Gastrocnemius medialis (tissue), 4 donors: ENCODE measurements at regions not wholly inside any gene's neighbourhood (a gene's known extent, or its start where the extent isn't known, plus 50 kb on each side); places are given as distances from the start of the nearest gene placed in this dataset.

Source experiments
- CTCF ChIP-seq, 5 experiments: fragments of 450-650 bp in 3 of 5; fragments of 200-600 bp in 2 of 5; sonication (generic) in 2 of 5; IDR thresholded peaks in 4 of 5; conservative IDR thresholded peaks in 1 of 5; 1 replicate in 4 of 5; 2 replicates in 1 of 5; pipeline ENCODE4 v1.5.1; 2016 to 2019; ENCODE audit warnings: antibody characterized with exemption in 5 of 5, mild to moderate bottlenecking in 3 of 5, moderate library complexity in 3 of 5
- POLR2A ChIP-seq, 2 donors: fragments of 450-650 bp; IDR thresholded peaks; one replicate each; pipeline ENCODE4 v1.6.1; 2017; ENCODE audit warnings: antibody characterized with exemption in 2 of 2, mild to moderate bottlenecking in 2 of 2, moderate library complexity in 2 of 2

GRCh38 chr13:73759434-73759833 lies 374.8 kb downstream of the KLF12 start:
- TF ChIP-seq POLR2A (IDR thresholded peaks at IDR 0.05) = no peak
- no peak for TF ChIP-seq CTCF (IDR thresholded peaks at IDR 0.05 in 4 of 5, conservative IDR thresholded peaks at IDR 0.05 in 1 of 5)
